Heart left ventricle (tissue), 16 donors: ENCODE measurements at regions not wholly inside any gene's neighbourhood (a gene's known extent, or its start where the extent isn't known, plus 50 kb on each side); places are given as distances from the start of the nearest gene placed in this dataset.

Experiments used
- ATAC-seq, 4 donors: fragments of 200-7000 bp; cut with Tn5 transposase; one replicate each; pipeline ENCODE4 v1.9.1; 2020 to 2022; ENCODE audit warnings: moderate library complexity in 4 of 4, mild to moderate bottlenecking in 3 of 4, moderate number of reproducible peaks in 1 of 4
- DNase-seq, 5 donors: peaks; one replicate each; pipeline ENCODE4 v3.0.0-alpha.2; 2020
- H3K27ac ChIP-seq, 12 donors: fragments of 200-600 bp; sonication (generic) in 4 of 12; one replicate each; pipeline versions ENCODE4 v1.5.0 to v1.8.0; 2016 to 2022; ENCODE audit warnings: mild to moderate bottlenecking in 2 of 12
- H3K27me3 ChIP-seq, 9 donors: fragments of 200-600 bp; sonication (generic) in 2 of 9; one replicate each; pipeline versions ENCODE4 v1.5.1 to v1.8.0; 2016 to 2022; ENCODE audit warnings: mild to moderate bottlenecking in 3 of 9
- H3K36me3 ChIP-seq, 9 donors: fragments of 200-600 bp; sonication (generic) in 2 of 9; one replicate each; pipeline versions ENCODE4 v1.5.0 to v1.8.0; 2018 to 2022; ENCODE audit warnings: mild to moderate bottlenecking in 2 of 9
- H3K4me1 ChIP-seq, 12 donors: fragments of 200-600 bp; sonication (generic) in 4 of 12; one replicate each; pipeline versions ENCODE4 v1.5.0 to v1.8.0; 2016 to 2022; ENCODE audit warnings: mild to moderate bottlenecking in 3 of 12
- H3K4me3 ChIP-seq, 12 donors: fragments of 200-600 bp; sonication (generic) in 4 of 12; one replicate each; pipeline versions ENCODE4 v1.5.0 to v1.8.0; 2017 to 2022; ENCODE audit warnings: mild to moderate bottlenecking in 9 of 12, moderate library complexity in 4 of 12
- H3K9me3 ChIP-seq, 12 donors: fragments of 200-600 bp; sonication (generic) in 4 of 12; one replicate each; pipeline versions ENCODE4 v1.5.0 to v1.8.0; 2016 to 2022; ENCODE audit warnings: mild to moderate bottlenecking in 1 of 12
- POLR2A ChIP-seq, 2 donors: fragments of 450-650 bp; IDR thresholded peaks; one replicate each; pipeline ENCODE4 v1.6.1; 2017; ENCODE audit warnings: antibody characterized with exemption in 2 of 2, mild to moderate bottlenecking in 2 of 2, moderate library complexity in 2 of 2
- WGBS, 4 donors: extraction: QIAGEN DNeasy Blood & Tissue Kit in 2 of 4; methylation state at CpG; one replicate each; pipeline versions ENCODE4 v1.1.5 to v1.1.7; 2013 to 2018; 5-methylcytosine and 5-hydroxymethylcytosine counted together
- intact Hi-C, 10 donors: fragments of 100-400 bp; cut with DNase I; formaldehyde crosslinking; loops; one replicate each; pipeline versions ENCODE4 v1.11.1 to v1.14.2; 2022
- TF ChIP-seq, protein P1 (sequence below), 12 donors: fragments of 200-600 bp; sonication (generic) in 4 of 12; IDR thresholded peaks; one replicate each; pipeline versions ENCODE4 v1.5.0 to v1.8.0; 2018 to 2022; ENCODE audit warnings: antibody characterized with exemption in 12 of 12, mild to moderate bottlenecking in 5 of 12
- donor health status: ischemic (EF 13 %, LVEDD 7.1; RV severe dilation, severe dysfunction).
- donor health status: healthy with polysubstance abuse.
- donor health status: DM: no; HTN: yes; CAD: no.
- donor health status: DM: no; HTN: no; CAD: no.
- donor health status: ischemic (EF 25% LVEDD 6.9; RV normal size, moderate dysfunction).
- donor health status: ischemic (EF 25% LVEDD 5.7; RV mildly dilated, moderate dysfunction).
- donor health status: healthy.
- donor health status: DM: yes; HTN: yes; CAD: no.
- donor health status: ischemic (EF 35%, LVEDD 5.7; RV mildly dilated, moderate dysfunction).
- donor health status: nonischemic (EF 11% LVEDD 7.7; RV severe dilation, severe dysfunction).
- donor health status: DM: yes; HTN: yes; CAD: no.
- donor health status: PGD.
- donor health status: ischemic (EF 29% LVEDD 5.4; RV normal size, mild dysfunction).
- donor health status: nonischemic (EF 23%, LVEDD 6.1; RV moderate dilation, normal function).

DNA sequence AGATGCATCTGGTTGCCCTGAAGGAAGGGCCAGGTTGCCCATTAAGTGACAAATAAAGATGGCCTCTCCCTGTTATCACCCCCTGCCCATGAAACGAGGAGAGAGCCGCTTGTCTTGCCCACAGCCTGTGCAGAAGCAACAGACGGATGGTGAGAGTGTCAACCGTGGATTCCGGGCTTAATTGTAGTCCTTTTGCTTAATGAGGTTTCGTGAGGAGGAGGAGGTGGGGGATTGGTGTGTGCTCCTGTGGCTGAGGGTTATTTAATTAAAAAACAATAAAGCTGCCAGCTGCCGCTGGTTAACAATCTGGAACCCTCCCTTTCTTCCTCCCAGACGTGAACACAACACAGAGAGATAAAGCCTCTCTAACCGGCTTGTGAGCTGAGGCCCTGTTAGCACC is 188.0 kb upstream of the PARD3B start:
- Histone ChIP-seq H3K4me1 (peaks cover 0 to 6% (median 0%) of the 10 kb centered on the region in 12 donors), H3K4me3 (no peak overlapping the region), H3K9me3 (no peaks in the 10 kb centered on the region), H3K36me3 (no peaks in the 10 kb centered on the region), H3K27me3 (no peaks in the 10 kb centered on the region), H3K27ac (no peak overlapping the region)
- intact Hi-C loops = no loop called here
- WGBS, 4 donors = 85 to 90% (median 87%) methylated on average over 9 of the region's 9 CpGs
- ATAC-seq (no peak), DNase-seq (no peak)
- TF ChIP-seq POLR2A (IDR thresholded peaks at IDR 0.05) = no peak
- TF ChIP-seq, protein P1, sequence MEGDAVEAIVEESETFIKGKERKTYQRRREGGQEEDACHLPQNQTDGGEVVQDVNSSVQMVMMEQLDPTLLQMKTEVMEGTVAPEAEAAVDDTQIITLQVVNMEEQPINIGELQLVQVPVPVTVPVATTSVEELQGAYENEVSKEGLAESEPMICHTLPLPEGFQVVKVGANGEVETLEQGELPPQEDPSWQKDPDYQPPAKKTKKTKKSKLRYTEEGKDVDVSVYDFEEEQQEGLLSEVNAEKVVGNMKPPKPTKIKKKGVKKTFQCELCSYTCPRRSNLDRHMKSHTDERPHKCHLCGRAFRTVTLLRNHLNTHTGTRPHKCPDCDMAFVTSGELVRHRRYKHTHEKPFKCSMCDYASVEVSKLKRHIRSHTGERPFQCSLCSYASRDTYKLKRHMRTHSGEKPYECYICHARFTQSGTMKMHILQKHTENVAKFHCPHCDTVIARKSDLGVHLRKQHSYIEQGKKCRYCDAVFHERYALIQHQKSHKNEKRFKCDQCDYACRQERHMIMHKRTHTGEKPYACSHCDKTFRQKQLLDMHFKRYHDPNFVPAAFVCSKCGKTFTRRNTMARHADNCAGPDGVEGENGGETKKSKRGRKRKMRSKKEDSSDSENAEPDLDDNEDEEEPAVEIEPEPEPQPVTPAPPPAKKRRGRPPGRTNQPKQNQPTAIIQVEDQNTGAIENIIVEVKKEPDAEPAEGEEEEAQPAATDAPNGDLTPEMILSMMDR (IDR thresholded peaks at IDR 0.05) = no peak

DNA sequence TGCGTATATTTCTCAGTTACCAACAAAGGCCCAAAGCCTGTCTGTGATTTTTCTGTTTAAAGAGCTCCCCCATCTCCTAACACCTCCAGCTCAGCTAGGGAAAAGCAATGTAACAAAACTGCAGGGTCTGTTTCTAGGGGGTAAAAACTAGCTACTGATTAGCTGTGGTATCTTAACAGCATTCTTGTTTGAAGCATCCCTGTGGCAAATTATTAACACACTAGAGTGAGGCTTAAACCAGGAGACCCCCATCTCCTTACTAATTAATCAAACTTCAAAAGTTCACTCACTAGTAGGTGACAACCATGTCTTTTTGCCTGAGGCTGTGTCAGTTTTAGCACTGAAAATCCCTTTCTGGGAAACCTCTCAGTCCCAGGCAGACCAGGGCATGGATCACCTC is 186.2 kb upstream of the PARD3B start:
- 90 to 100% (median 97%) methylated on average over 1 of the region's 1 CpG for WGBS, 4 donors
- Histone ChIP-seq H3K36me3 (no peaks in the 10 kb centered on the region), H3K27ac (no peak overlapping the region), H3K4me1 (peaks cover 0 to 7% (median 0%) of the 10 kb centered on the region in 12 donors), H3K9me3 (no peaks in the 10 kb centered on the region), H3K4me3 (no peak overlapping the region), H3K27me3 (no peaks in the 10 kb centered on the region)
- intact Hi-C loops = no loop called here
- DNase-seq (no peak), ATAC-seq (no peak)
- TF ChIP-seq, protein P1 (IDR thresholded peaks at IDR 0.05) = no peak
- TF ChIP-seq POLR2A (IDR thresholded peaks at IDR 0.05) = no peak

DNA sequence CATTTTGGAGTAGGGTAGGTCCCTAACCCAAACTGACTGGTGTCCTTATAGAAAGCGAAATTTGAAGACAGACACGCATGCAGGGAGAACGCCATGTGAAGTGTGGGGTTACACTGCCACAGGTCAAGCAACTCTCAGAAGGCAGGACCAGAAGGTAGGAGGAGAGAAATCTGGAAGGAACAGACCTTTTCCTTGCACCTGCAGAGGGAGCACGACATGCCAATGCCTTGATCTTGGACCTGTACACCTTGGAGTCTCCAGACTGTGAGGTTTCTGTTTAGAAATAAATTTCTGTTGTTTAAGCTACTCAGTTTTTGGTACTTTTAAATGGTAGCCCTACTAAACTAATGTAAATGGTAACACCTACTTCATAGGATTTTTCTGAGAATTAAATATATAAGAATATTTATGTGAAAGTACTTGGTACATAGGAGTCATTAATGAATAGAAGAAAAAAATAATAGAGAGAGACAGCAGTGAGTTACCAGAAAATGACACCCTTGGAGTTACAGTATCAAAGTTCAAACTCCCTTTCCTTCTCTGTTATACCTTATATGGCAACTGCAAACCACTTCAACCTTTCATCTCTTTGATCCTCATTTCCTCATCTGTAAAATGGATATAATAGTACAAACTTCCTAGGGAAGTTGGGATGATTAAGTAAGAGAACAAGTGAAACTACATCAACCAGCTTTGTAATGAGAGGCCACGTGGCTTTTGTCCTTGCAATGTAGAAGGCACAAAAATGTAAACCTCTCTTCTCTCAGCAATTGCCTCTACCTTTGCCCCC is 184.9 kb upstream of the PARD3B start:
- TF ChIP-seq, protein P1 (IDR thresholded peaks at IDR 0.05) = no peak
- no peak for TF ChIP-seq POLR2A (IDR thresholded peaks at IDR 0.05)
- no peak for DNase-seq
- no peaks in the 10 kb centered on the region for H3K36me3 ChIP-seq
- 85 to 88% (median 87%) methylated on average over 5 of the region's 5 CpGs for WGBS, 4 donors
- H3K4me3 ChIP-seq = no peak overlapping the region
- intact Hi-C loops = no loop called here
- no peak overlapping the region for H3K27ac ChIP-seq
- ATAC-seq = no peak
- H3K9me3 ChIP-seq = no peaks in the 10 kb centered on the region
- peaks cover 0 to 5% (median 0%) of the 10 kb centered on the region in 12 donors for H3K4me1 ChIP-seq
- no peaks in the 10 kb centered on the region for H3K27me3 ChIP-seq

DNA sequence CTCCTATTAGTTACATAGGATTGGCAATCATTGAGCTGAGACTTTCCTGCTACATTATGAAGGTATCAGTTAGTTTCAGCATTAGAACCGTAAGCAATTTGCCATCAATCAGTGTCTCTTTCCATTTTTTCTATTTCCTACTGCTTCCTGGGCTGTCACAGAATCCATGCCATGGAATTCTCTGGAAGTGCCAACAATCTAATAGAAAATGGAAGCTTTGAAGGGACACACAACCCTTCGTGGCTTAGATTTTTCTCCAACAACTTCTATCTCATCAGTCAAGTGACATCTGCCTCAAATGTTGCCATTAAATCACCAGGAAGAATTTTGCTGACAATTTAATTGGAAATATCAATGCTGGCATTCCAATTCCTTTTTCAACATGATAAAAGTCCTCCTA is 183.5 kb upstream of the PARD3B start:
- Histone ChIP-seq H3K4me1 (peaks cover 0 to 5% (median 0%) of the 10 kb centered on the region in 12 donors), H3K27ac (no peak overlapping the region), H3K9me3 (no peaks in the 10 kb centered on the region), H3K36me3 (no peaks in the 10 kb centered on the region), H3K4me3 (no peak overlapping the region), H3K27me3 (no peaks in the 10 kb centered on the region)
- 82 to 92% (median 90%) methylated on average over 2 of the region's 2 CpGs for WGBS, 4 donors
- ATAC-seq = no peak
- intact Hi-C loops = no loop called here
- no peak for TF ChIP-seq POLR2A (IDR thresholded peaks at IDR 0.05)
- TF ChIP-seq, protein P1 (IDR thresholded peaks at IDR 0.05) = no peak
- no peak for DNase-seq
